H1 (cell line): ENCODE measurements at regions not wholly inside any gene's neighbourhood (a gene's known extent, or its start where the extent isn't known, plus 50 kb on each side); places are given as distances from the start of the nearest gene placed in this dataset.

Source experiments
- CTCF ChIA-PET: fragments of 300-600 bp; sonication (Branson Sonifier 250); formaldehyde crosslinking; loops from one replicate; lab custom pipeline; 2021; ENCODE audit not compliant: partially characterized antibody; lab: Charles Lee
- POLR2A ChIA-PET: fragments of 300-600 bp; sonication (Branson Sonifier 250); formaldehyde crosslinking; loops from one replicate; lab custom pipeline; 2021; ENCODE audit warnings: inconsistent platforms; ENCODE audit not compliant: partially characterized antibody; lab: Charles Lee
- DNase-seq, 2 experiments: peaks; one replicate each; pipeline versions ENCODE4 v3.0.0 to v3.0.0-alpha.2; 2010 to 2022; ENCODE audit warnings: low spot score in 2 of 2, low read depth in 1 of 2, mixed read lengths in 1 of 2
- FAIRE-seq: peaks from 2 replicates; lab custom pipeline; 2011; peaks lifted over from hg19 to GRCh38; lab: Jason Lieb, UNC
- H2AFZ ChIP-seq: 2 replicates; pipeline ENCODE4 v1.8.1; 2012; ENCODE audit warnings: low read length, inconsistent platforms
- H2AK5ac ChIP-seq: 2 replicates; pipeline ENCODE4 v1.6.1; 2013; ENCODE audit warnings: low read depth, low read length
- H2BK120ac ChIP-seq: replicated peaks from 2 replicates; pipeline ENCODE3; 2013; ENCODE audit warnings: low read depth, low read length, inconsistent platforms
- H2BK12ac ChIP-seq: 2 replicates; pipeline ENCODE4 v1.6.1; 2013; ENCODE audit warnings: low read depth, low read length
- H2BK15ac ChIP-seq: 2 replicates; pipeline ENCODE4 v1.6.1; 2013; ENCODE audit warnings: low read length
- H2BK20ac ChIP-seq: 2 replicates; pipeline ENCODE4 v1.6.1; 2013; ENCODE audit warnings: low read length
- H2BK5ac ChIP-seq: 2 replicates; pipeline ENCODE4 v1.6.1; 2013; ENCODE audit warnings: low read depth, low read length
- H3K14ac ChIP-seq: 2 replicates; pipeline ENCODE4 v1.6.1; 2013; ENCODE audit warnings: inconsistent platforms; ENCODE audit not compliant: insufficient read length
- H3K18ac ChIP-seq: 2 replicates; pipeline ENCODE4 v1.6.1; 2013; ENCODE audit warnings: low read length; ENCODE audit errors: extremely low read depth
- H3K23ac ChIP-seq: 2 replicates; pipeline ENCODE4 v1.6.1; 2013; ENCODE audit warnings: inconsistent platforms; ENCODE audit not compliant: insufficient read length
- H3K23me2 ChIP-seq: 2 replicates; pipeline ENCODE4 v1.6.1; 2013; ENCODE audit warnings: low read depth, low read length
- H3K27ac ChIP-seq: 2 replicates; pipeline ENCODE4 v1.6.1; 2011; ENCODE audit warnings: low read depth, low read length, inconsistent platforms
- H3K27me3 ChIP-seq, 4 experiments: replicated peaks in 1 of 4; 1 replicate in 1 of 4; 2 replicates in 3 of 4; pipeline versions ENCODE4 v1.6.1 to v1.8.1; 2011 to 2013; ENCODE audit warnings: low read length in 3 of 4, mild to moderate bottlenecking in 3 of 4, inconsistent platforms in 2 of 4, mixed read lengths in 2 of 4, moderate library complexity in 1 of 4; ENCODE audit not compliant: control insufficient read depth in 3 of 4, insufficient read depth in 3 of 4; ENCODE audit errors: extremely low read depth in 1 of 4
- H3K36me3 ChIP-seq, 4 experiments: 2 replicates each; pipeline versions ENCODE4 v1.6.1 to v1.8.1; 2011 to 2013; ENCODE audit warnings: mild to moderate bottlenecking in 4 of 4, low read length in 3 of 4, moderate library complexity in 2 of 4, control low read depth in 1 of 4, inconsistent platforms in 1 of 4; ENCODE audit not compliant: insufficient read depth in 4 of 4, control insufficient read depth in 2 of 4
- H3K4ac ChIP-seq: replicated peaks from 2 replicates; pipeline ENCODE3; 2013; ENCODE audit warnings: low read length, low read depth, mixed read lengths, inconsistent platforms; ENCODE audit not compliant: insufficient read length
- H3K4me1 ChIP-seq, 4 experiments: replicated peaks in 1 of 4; 1 replicate in 1 of 4; 2 replicates in 3 of 4; pipeline versions ENCODE4 v1.6.1 to v1.8.1; 2011 to 2013; ENCODE audit warnings: low read length in 3 of 4, inconsistent platforms in 2 of 4, mixed read lengths in 1 of 4; ENCODE audit not compliant: insufficient read depth in 4 of 4, control insufficient read depth in 3 of 4
- H3K4me2 ChIP-seq, 2 experiments: 2 replicates each; pipeline versions ENCODE4 v1.6.1 to v1.8.1; 2011 to 2013; ENCODE audit warnings: low read depth in 2 of 2, low read length in 2 of 2, control low read depth in 1 of 2, inconsistent platforms in 1 of 2, mild to moderate bottlenecking in 1 of 2; ENCODE audit not compliant: insufficient read depth in 1 of 2
- H3K4me3 ChIP-seq, 4 experiments: fragments of 200-600, 300-600 bp in 1 of 4; sonication (generic), shearing (Covaris generic), sonication (Bioruptor Twin) in 1 of 4; 2 replicates each; pipeline versions ENCODE4 v1.5.1 to v1.8.1; 2011 to 2016; ENCODE audit warnings: low read length in 4 of 4, low read depth in 3 of 4, control low read depth in 2 of 4, inconsistent platforms in 2 of 4, mild to moderate bottlenecking in 2 of 4, mixed read lengths in 1 of 4, moderate library complexity in 1 of 4; ENCODE audit not compliant: insufficient read depth in 2 of 4; ENCODE audit errors: extremely low read depth in 1 of 4
- H3K56ac ChIP-seq: replicated peaks from 2 replicates; pipeline ENCODE3; 2013; ENCODE audit warnings: low read depth, mild to moderate bottlenecking, mixed read lengths, low read length, inconsistent platforms; ENCODE audit not compliant: insufficient read length
- H3K79me1 ChIP-seq: 2 replicates; pipeline ENCODE4 v1.6.1; 2013; ENCODE audit warnings: low read depth, low read length, control low read depth
- H3K79me2 ChIP-seq, 2 experiments: 2 replicates each; pipeline versions ENCODE4 v1.6.1 to v1.8.1; 2012 to 2013; ENCODE audit warnings: low read length in 2 of 2, mild to moderate bottlenecking in 2 of 2, inconsistent platforms in 1 of 2; ENCODE audit not compliant: insufficient read depth in 2 of 2, control insufficient read depth in 1 of 2
- H3K9ac ChIP-seq, 4 experiments: replicated peaks in 1 of 4; 1 replicate in 1 of 4; 2 replicates in 3 of 4; pipeline versions ENCODE4 v1.6.1 to v1.8.1; 2011 to 2013; ENCODE audit warnings: low read depth in 3 of 4, low read length in 3 of 4, control low read depth in 2 of 4, mild to moderate bottlenecking in 2 of 4, moderate library complexity in 2 of 4, inconsistent platforms in 1 of 4; ENCODE audit errors: extremely low read depth in 1 of 4
- H3K9me3 ChIP-seq, 2 experiments: 2 replicates each; pipeline versions ENCODE4 v1.6.1 to v1.8.1; 2012 to 2013; ENCODE audit warnings: mild to moderate bottlenecking in 2 of 2, moderate library complexity in 2 of 2, control low read depth in 1 of 2, inconsistent platforms in 1 of 2, low read depth in 1 of 2, low read length in 1 of 2, mixed read lengths in 1 of 2; ENCODE audit not compliant: insufficient read depth in 2 of 2
- H4K20me1 ChIP-seq, 2 experiments: replicated peaks in 1 of 2; 2 replicates each; pipeline versions ENCODE3 to v1.8.1; 2011 to 2013; ENCODE audit warnings: inconsistent platforms in 2 of 2, low read length in 2 of 2, mild to moderate bottlenecking in 1 of 2; ENCODE audit not compliant: insufficient read depth in 2 of 2, control insufficient read depth in 1 of 2
- H4K5ac ChIP-seq: 2 replicates; pipeline ENCODE4 v1.6.1; 2013; ENCODE audit warnings: low read length, low read depth, mixed read lengths, inconsistent platforms; ENCODE audit not compliant: insufficient read length
- H4K8ac ChIP-seq: 2 replicates; pipeline ENCODE4 v1.8.0; 2013; ENCODE audit warnings: mild to moderate bottlenecking, moderate library complexity, low read length, inconsistent platforms; ENCODE audit not compliant: insufficient read depth; ENCODE audit errors: extremely low read depth
- H4K91ac ChIP-seq: replicated peaks from 2 replicates; pipeline ENCODE3; 2013; ENCODE audit warnings: low read length, mixed read lengths, inconsistent platforms; ENCODE audit not compliant: insufficient read length
- RXRA ChIP-seq: IDR thresholded peaks from 2 replicates; pipeline ENCODE4 v1.6.1; 2011; ENCODE audit warnings: low read depth, mild to moderate bottlenecking, low read length, moderate library complexity; ENCODE audit not compliant: insufficient read depth
- WGBS, 2 experiments: shearing (Covaris generic) in 1 of 2; methylation state at CpG; one replicate each; pipeline versions ENCODE4 v1.1.6 to v1.1.7; 2013 to 2015; ENCODE audit warnings: low lambda C conversion rate in 2 of 2, mixed read lengths in 2 of 2, inconsistent platforms in 1 of 2, low coverage in 1 of 2, missing lambda C conversion rate in 1 of 2; ENCODE audit not compliant: insufficient replicate concordance in 2 of 2, insufficient coverage in 1 of 2, insufficient read length in 1 of 2; ENCODE audit errors: extremely low coverage in 1 of 2, missing lambda C conversion rate in 1 of 2; 5-methylcytosine and 5-hydroxymethylcytosine counted together

GRCh38 chr7:35399840-35400239, 145.9 kb upstream of the TBX20 start:
- H4K20me1 ChIP-seq: no peaks in the 10 kb centered on the region
- ChIA-PET POLR2A (no interaction called here), CTCF (no interaction called here)
- H2AFZ ChIP-seq: no peak overlapping the region
- H3K9me3 ChIP-seq: no peaks in the 10 kb centered on the region
- 73% methylated on average over 4 of the region's 4 CpGs; no CpG with 5 or more reads in 1 of the 2 experiments for WGBS, 2 experiments
- H3K27ac ChIP-seq: no peak overlapping the region
- H3K27me3 ChIP-seq: no peaks in the 10 kb centered on the region
- no peaks in the 10 kb centered on the region for H3K79me1 ChIP-seq
- H4K91ac ChIP-seq: no peak overlapping the region
- no peak for DNase-seq
- H2BK12ac ChIP-seq: no peak overlapping the region
- H3K14ac ChIP-seq: no peak overlapping the region
- no peak overlapping the region for H2AK5ac ChIP-seq
- no peaks in the 10 kb centered on the region for H3K79me2 ChIP-seq
- H4K5ac ChIP-seq: no peak overlapping the region
- no peak overlapping the region for H2BK20ac ChIP-seq
- H3K4me1 ChIP-seq: no peaks in the 10 kb centered on the region
- no peak overlapping the region for H2BK15ac ChIP-seq
- FAIRE-seq: no peak
- no peak overlapping the region for H4K8ac ChIP-seq
- no peak overlapping the region for H2BK5ac ChIP-seq
- H3K56ac ChIP-seq: no peak overlapping the region
- TF ChIP-seq RXRA: no peak
- TF ChIP-seq, all 59 proteins: peak for 0
- H2BK120ac ChIP-seq: no peak overlapping the region
- H3K36me3 ChIP-seq: no peaks in the 10 kb centered on the region
- no peak overlapping the region for H3K4me3 ChIP-seq
- no peak overlapping the region for H3K9ac ChIP-seq
- no peaks in the 10 kb centered on the region for H3K23me2 ChIP-seq
- no peak overlapping the region for H3K4me2 ChIP-seq
- H3K4ac ChIP-seq: no peak overlapping the region
- no peak overlapping the region for H3K23ac ChIP-seq
- no peak overlapping the region for H3K18ac ChIP-seq
